ENCODE measurements at regions not wholly inside any gene's neighbourhood (a gene's known extent, or its start where the extent isn't known, plus 50 kb on each side); places are given as distances from the start of the nearest gene placed in this dataset.

GRCh38 chr14:65997347-65997746 lies 488.8 kb upstream of the CCDC196 start:
- H2AFZ ChIP-seq (ENCODE audit: low read depth), result no peak overlapping the region
- no peak overlapping the region for H3K4me3 ChIP-seq (IDR thresholded peaks at IDR 0.05; ENCODE audit: insufficient read depth, low read depth, low read length)
- no peak overlapping the region for H3K9ac ChIP-seq
- H3K27ac ChIP-seq, result no peak overlapping the region
- peaks cover 7% of the 10 kb centered on the region for H3K4me1 ChIP-seq (ENCODE audit: low read depth, poor library complexity, severe bottlenecking)
- no peaks in the 10 kb centered on the region for H4K20me1 ChIP-seq (ENCODE audit: insufficient read depth)
- H3K4me2 ChIP-seq, result no peak overlapping the region
- H3K79me2 ChIP-seq (ENCODE audit: insufficient read depth, low read depth), result no peaks in the 10 kb centered on the region
- H3K27me3 ChIP-seq (ENCODE audit: insufficient read depth, low read depth), result no peaks in the 10 kb centered on the region
- TF ChIP-seq CTCF (conservative IDR thresholded peaks at IDR 0.05; ENCODE audit: low read depth, low read length), result no peak
- H3K36me3 ChIP-seq (ENCODE audit: insufficient read depth), result no peaks in the 10 kb centered on the region

GRCh38 chr14:65999865-66000264 lies 486.3 kb upstream of the CCDC196 start:
- no peaks in the 10 kb centered on the region for H3K36me3 ChIP-seq (ENCODE audit: insufficient read depth)

GRCh38 chr14:66000766-66001165 lies 485.4 kb upstream of the CCDC196 start:
- Histone ChIP-seq H4K20me1 (ENCODE audit: insufficient read depth) (no peaks in the 10 kb centered on the region), H3K4me1 (ENCODE audit: low read depth, poor library complexity, severe bottlenecking) (no peaks in the 10 kb centered on the region), H3K9ac (no peak overlapping the region), H2AFZ (ENCODE audit: low read depth) (no peak overlapping the region), H3K27me3 (ENCODE audit: insufficient read depth, low read depth) (no peaks in the 10 kb centered on the region), H3K79me2 (ENCODE audit: insufficient read depth, low read depth) (no peaks in the 10 kb centered on the region), H3K4me3 (IDR thresholded peaks at IDR 0.05; ENCODE audit: insufficient read depth, low read depth, low read length) (no peak overlapping the region), H3K36me3 (ENCODE audit: insufficient read depth) (no peaks in the 10 kb centered on the region), H3K27ac (no peak overlapping the region), H3K4me2 (no peak overlapping the region)
- TF ChIP-seq CTCF (conservative IDR thresholded peaks at IDR 0.05; ENCODE audit: low read depth, low read length), result no peak

More at GRCh38 chr14:65999865-66000264, 486.3 kb upstream of the CCDC196 start:
- no peak overlapping the region for H3K27ac ChIP-seq
- H3K4me2 ChIP-seq, result no peak overlapping the region
- TF ChIP-seq CTCF (conservative IDR thresholded peaks at IDR 0.05; ENCODE audit: low read depth, low read length), result no peak
- H4K20me1 ChIP-seq (ENCODE audit: insufficient read depth), result no peaks in the 10 kb centered on the region
- no peak overlapping the region for H3K4me3 ChIP-seq (IDR thresholded peaks at IDR 0.05; ENCODE audit: insufficient read depth, low read depth, low read length)
- no peak overlapping the region for H3K9ac ChIP-seq
- no peaks in the 10 kb centered on the region for H3K27me3 ChIP-seq (ENCODE audit: insufficient read depth, low read depth)
- H3K79me2 ChIP-seq (ENCODE audit: insufficient read depth, low read depth), result no peaks in the 10 kb centered on the region
- no peak overlapping the region for H2AFZ ChIP-seq (ENCODE audit: low read depth)
- H3K4me1 ChIP-seq (ENCODE audit: low read depth, poor library complexity, severe bottlenecking), result no peaks in the 10 kb centered on the region

DNA sequence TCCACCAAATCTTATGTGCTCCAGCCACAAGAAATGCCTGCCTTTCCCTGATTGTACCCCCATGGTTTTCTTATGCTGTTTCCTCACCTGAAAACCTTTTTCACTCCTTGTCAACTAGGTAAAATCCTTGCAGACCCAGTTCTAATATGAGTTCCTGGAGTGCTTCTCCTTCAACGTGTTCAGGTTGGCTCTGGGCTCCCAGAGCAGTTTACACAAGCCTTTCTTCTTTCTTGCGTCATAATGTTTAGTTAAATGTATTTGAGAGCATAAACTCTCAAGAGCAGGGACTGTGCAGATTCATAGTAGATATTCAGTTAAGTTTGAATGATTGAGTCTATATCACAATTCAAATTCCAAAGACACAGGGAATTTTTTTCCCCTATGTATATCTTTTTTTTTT lies 484.8 kb upstream of the CCDC196 start:
- no peak overlapping the region for H3K27ac ChIP-seq
- no peaks in the 10 kb centered on the region for H4K20me1 ChIP-seq (ENCODE audit: insufficient read depth)
- H3K9ac ChIP-seq, result no peak overlapping the region
- no peaks in the 10 kb centered on the region for H3K27me3 ChIP-seq (ENCODE audit: insufficient read depth, low read depth)
- H3K4me2 ChIP-seq, result no peak overlapping the region
- H3K79me2 ChIP-seq (ENCODE audit: insufficient read depth, low read depth), result no peaks in the 10 kb centered on the region
- no peak for TF ChIP-seq CTCF (conservative IDR thresholded peaks at IDR 0.05; ENCODE audit: low read depth, low read length)
- H3K4me1 ChIP-seq (ENCODE audit: low read depth, poor library complexity, severe bottlenecking), result no peaks in the 10 kb centered on the region
- H3K4me3 ChIP-seq (IDR thresholded peaks at IDR 0.05; ENCODE audit: insufficient read depth, low read depth, low read length), result no peak overlapping the region
- no peak overlapping the region for H2AFZ ChIP-seq (ENCODE audit: low read depth)
- H3K36me3 ChIP-seq (ENCODE audit: insufficient read depth), result no peaks in the 10 kb centered on the region

All from KMS-11 (cell line).